GM19239 (cell line): ENCODE measurements at regions not wholly inside any gene's neighbourhood (a gene's known extent, or its start where the extent isn't known, plus 50 kb on each side); places are given as distances from the start of the nearest gene placed in this dataset.

Source experiments
- DNase-seq: peaks from one replicate; pipeline ENCODE4 v3.0.0; 2011; ENCODE audit warnings: low spot score; ENCODE audit not compliant: insufficient read length
- FAIRE-seq: peaks from 2 replicates; lab custom pipeline; 2011; peaks lifted over from hg19 to GRCh38; lab: Jason Lieb, UNC

- FAIRE-seq (no peak), DNase-seq (no peak)
Measured at GRCh38 chr12:13772264-13772663, 209.1 kb downstream of the GRIN2B start.

- FAIRE-seq, result no peak
Measured at GRCh38 chr12:13770576-13770975, 210.8 kb downstream of the GRIN2B start.

GRCh38 chr12:13769966-13770365, 211.4 kb downstream of the GRIN2B start:
- DNase-seq (no peak), FAIRE-seq (no peak)

More at GRCh38 chr12:13770576-13770975, 210.8 kb downstream of the GRIN2B start:
- DNase-seq, result no peak

- DNase-seq, result no peak
- no peak for FAIRE-seq
Measured at GRCh38 chr12:13769273-13769672, 212.1 kb downstream of the GRIN2B start.

GRCh38 chr12:13764748-13765147, 216.7 kb downstream of the GRIN2B start:
- DNase-seq (no peak), FAIRE-seq (no peak)

- DNase-seq, result no peak
- no peak for FAIRE-seq
Measured at GRCh38 chr12:13749389-13749788, 232.0 kb downstream of the GRIN2B start.

- DNase-seq, result no peak
- no peak for FAIRE-seq
Measured at GRCh38 chr12:13745111-13745860, 236.1 kb downstream of the GRIN2B start.

- DNase-seq (no peak), FAIRE-seq (no peak)
Measured at GRCh38 chr12:13744561-13744960, 236.8 kb downstream of the GRIN2B start.

DNA sequence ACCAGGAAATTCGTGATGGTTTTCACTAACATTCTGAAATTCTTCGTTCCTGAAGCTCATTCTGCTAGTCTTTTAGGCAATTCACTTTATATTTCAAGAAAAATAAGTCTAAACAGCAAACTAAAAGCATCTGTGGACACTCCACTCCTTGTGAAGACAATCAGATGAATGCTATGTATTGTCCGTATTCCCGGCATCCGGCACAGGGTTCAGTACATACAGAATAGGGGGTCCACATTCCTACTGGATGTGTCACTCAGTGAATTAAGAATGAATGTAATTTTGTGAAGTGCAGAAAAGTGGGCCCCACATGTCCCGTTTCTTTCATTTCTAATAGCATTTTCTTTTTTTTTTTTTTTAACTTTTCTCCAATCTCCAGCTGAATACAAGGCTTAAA, 241.3 kb downstream of the GRIN2B start:
- no peak for FAIRE-seq

GRCh38 chr12:13735734-13736133, 245.7 kb downstream of the GRIN2B start:
- FAIRE-seq (no peak), DNase-seq (no peak)

More for the DNA sequence above, 241.3 kb downstream of the GRIN2B start:
- no peak for DNase-seq

GRCh38 chr12:13734584-13735152, 246.7 kb downstream of the GRIN2B start:
- FAIRE-seq, result no peak
- DNase-seq, result no peak

DNA sequence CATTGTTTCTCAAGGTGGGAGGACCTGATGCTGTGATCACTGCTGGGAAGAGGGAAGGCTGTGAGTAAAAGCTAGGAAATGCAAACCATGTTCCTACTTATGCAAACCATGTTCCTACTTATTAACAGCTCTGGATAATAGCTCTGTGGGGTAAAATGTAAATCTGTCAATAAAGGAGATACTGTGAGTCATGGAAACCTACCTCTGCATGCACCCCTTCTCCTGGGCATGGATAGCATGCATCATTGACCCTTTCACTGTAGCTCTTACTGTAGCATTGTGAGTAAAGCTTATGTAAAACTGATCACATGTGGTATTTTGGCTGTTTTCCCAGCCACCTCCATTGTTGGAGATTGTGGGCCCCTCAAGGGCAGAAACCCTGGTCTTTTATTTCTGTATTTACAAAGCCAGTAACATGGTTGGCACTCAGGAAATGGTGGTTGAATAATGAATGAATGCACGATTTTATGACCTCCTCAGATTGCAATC, 253.7 kb downstream of the GRIN2B start:
- FAIRE-seq (no peak), DNase-seq (no peak)

- DNase-seq, result no peak
- no peak for FAIRE-seq
Measured at GRCh38 chr12:13725049-13725448, 256.4 kb downstream of the GRIN2B start.

DNA sequence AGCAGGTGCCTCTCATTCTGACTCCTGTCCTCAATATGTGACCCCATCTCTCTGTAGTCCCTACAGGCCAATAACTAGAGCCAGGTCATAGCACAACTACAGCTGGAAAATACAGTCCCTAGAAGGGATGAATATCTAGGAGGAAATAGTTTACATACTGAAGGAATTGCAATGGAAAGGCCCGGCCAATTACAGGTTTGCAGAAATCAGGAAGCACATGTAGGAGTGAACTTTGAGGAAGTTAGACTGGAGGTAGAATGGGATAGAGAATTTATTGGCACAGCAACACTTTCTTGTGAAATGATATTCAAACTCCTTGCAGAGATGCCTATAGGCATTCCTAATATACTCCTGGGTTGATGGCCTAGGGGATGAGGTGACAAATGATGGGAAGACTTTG, 257.3 kb downstream of the GRIN2B start:
- FAIRE-seq (no peak), DNase-seq (no peak)

GRCh38 chr12:13719986-13720385, 261.4 kb downstream of the GRIN2B start:
- FAIRE-seq, result no peak
- DNase-seq, result no peak

DNA sequence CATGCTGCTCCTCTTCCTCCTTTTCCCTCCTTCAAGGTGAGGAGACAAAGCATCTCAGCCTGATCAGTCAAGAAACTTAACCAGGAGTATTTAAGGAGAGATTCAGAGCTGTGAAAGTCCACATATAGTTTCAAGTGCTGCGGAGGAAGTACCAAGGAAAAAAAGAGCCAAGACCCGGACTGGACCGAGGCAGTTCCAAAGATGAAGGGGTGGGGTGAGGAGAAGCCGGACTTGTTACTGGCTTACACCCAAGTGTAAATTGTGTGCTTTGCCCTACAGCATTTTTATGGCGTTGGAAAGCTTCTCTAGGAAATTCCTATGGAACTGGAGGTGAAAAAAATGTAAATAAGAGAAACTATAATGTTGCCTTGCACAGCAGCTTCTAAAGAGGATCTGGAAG, 263.1 kb downstream of the GRIN2B start:
- no peak for FAIRE-seq

GRCh38 chr12:13716119-13716518, 265.3 kb downstream of the GRIN2B start:
- FAIRE-seq, result no peak
- no peak for DNase-seq

More for the DNA sequence above, 263.1 kb downstream of the GRIN2B start:
- no peak for DNase-seq

DNA sequence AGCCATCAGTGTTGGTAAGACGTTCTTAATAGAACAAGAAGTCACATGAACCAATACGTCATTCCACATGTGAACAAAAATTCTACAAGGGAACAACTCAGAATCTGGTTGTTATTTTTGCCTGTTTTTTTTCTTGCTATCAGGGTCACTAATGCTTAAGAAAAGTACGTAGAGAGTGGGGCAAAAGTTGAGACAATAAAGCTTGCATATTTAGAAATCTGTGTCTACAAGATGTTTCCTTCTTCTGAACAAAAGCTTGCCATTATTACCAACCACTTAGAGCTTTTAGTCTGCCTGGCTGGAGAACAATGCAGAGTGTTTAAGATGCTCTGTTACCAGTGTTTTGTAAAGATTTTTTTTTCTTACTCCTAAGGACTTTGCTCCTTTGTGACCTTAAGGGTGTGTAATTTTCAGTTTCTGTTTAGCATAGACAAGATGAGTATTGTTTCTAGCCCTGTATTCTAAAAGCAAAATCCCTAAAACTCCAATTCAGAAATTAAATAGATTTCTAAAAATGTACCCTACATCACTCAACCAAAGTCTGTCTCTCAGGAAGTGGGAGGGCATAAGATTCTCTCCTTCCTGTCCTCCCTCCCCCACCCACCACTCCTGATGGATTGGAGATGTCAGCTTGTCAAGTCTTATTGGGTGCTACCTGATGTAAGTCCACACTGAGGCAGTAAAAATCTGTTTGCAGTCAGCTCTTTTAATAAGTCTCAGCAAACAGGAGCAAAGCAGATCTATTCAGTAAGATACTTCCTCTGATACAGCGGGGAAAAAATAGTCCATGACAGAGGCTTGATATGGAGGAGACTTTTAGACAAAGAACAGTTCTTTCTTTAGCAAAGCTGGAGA, 267.6 kb downstream of the GRIN2B start:
- FAIRE-seq (no peak), DNase-seq (no peak)

DNA sequence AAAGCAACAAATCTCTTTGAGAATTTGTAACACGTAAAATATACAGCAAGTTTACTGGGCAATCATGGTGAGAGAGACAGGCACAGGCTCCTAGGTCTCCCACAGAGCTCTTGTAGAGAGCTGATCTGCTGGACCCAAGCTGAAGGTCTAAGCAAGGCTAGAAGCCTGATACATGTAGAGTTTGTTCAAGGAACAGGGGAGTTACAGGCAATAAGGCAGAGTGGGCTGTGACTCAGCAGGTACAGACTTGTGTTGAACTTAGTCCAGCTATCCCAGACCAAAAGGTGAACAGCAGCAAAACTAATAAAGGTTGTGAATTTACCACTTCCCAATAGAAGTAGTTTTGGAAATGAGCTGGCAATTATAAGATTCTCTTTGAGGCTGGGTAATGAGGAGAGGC, 273.6 kb downstream of the GRIN2B start:
- DNase-seq (no peak), FAIRE-seq (no peak)

- FAIRE-seq, result no peak
Measured at GRCh38 chr12:13702381-13702780, 279.0 kb downstream of the GRIN2B start.

DNA sequence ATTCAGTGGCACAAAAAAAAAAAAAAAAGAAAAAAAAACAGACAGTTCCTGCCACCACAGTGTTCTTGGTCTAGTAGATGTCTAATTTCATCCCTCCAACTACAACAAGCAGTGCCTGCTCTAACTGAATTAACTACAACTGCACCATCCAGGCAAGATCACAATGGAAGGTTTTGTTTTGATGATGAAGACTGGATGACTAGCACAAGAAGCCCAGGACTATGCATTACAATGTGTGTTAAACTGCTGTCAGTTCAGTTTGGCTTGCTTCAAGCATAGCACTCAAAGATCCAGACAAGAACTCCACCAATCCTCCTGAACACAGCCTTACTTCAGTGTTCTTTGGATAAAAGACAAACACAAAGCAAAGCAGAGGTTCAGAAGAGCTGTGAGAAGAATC, 279.9 kb downstream of the GRIN2B start:
- DNase-seq, result no peak

More at GRCh38 chr12:13702381-13702780, 279.0 kb downstream of the GRIN2B start:
- DNase-seq, result no peak

More for the DNA sequence above, 279.9 kb downstream of the GRIN2B start:
- no peak for FAIRE-seq
